HCT116 (cell line): ENCODE measurements at regions not wholly inside any gene's neighbourhood (a gene's known extent, or its start where the extent isn't known, plus 50 kb on each side); places are given as distances from the start of the nearest gene placed in this dataset.

Experiments used
- CTCF ChIP-seq, 3 experiments: fragments of 200-600 bp in 1 of 3; sonication (generic) in 1 of 3; IDR thresholded peaks in 2 of 3; conservative IDR thresholded peaks in 1 of 3; 2 replicates each; pipeline ENCODE4 v1.5.1; 2012 to 2017; ENCODE audit warnings: low read depth in 2 of 3, low read length in 2 of 3, antibody characterized with exemption in 1 of 3, borderline replicate concordance in 1 of 3, control low read depth in 1 of 3, mild to moderate bottlenecking in 1 of 3, mixed read lengths in 1 of 3, mixed run types in 1 of 3, moderate library complexity in 1 of 3; ENCODE audit not compliant: insufficient read depth in 1 of 3
- ELF1 ChIP-seq: IDR thresholded peaks from 2 replicates; pipeline ENCODE4 v1.6.1; 2012; ENCODE audit warnings: low read depth, borderline replicate concordance
- EZH2 ChIP-seq: fragments of 200-600 bp; sonication (generic); IDR thresholded peaks from 2 replicates; pipeline ENCODE4 v1.6.1; 2017; ENCODE audit warnings: antibody characterized with exemption, mixed run types
- EZH2phosphoT487 ChIP-seq: fragments of 200-600 bp; IDR thresholded peaks from 2 replicates; pipeline ENCODE4 v1.6.1; 2018; ENCODE audit warnings: antibody characterized with exemption, borderline replicate concordance
- FOSL1 ChIP-seq: IDR thresholded peaks from 2 replicates; pipeline ENCODE4 v1.6.1; 2012; ENCODE audit warnings: low read depth
- MAX ChIP-seq: IDR thresholded peaks from 2 replicates; pipeline ENCODE4 v1.6.1; 2012
- POLR2AphosphoS5 ChIP-seq: IDR thresholded peaks from 2 replicates; pipeline ENCODE4 v1.6.1; 2011; ENCODE audit warnings: mild to moderate bottlenecking, low read depth, low read length, moderate library complexity
- RAD21 ChIP-seq: IDR thresholded peaks from 2 replicates; pipeline ENCODE4 v1.6.1; 2012; ENCODE audit warnings: low read depth, mild to moderate bottlenecking
- SRF ChIP-seq: IDR thresholded peaks from 2 replicates; pipeline ENCODE4 v1.6.1; 2012; ENCODE audit warnings: low read depth

- TF ChIP-seq CTCF (IDR thresholded peaks at IDR 0.05 in 2 of 3, conservative IDR thresholded peaks at IDR 0.05 in 1 of 3; ENCODE audit: borderline replicate concordance in 1 of 3, insufficient read depth in 1 of 3, low read depth in 2 of 3, low read length in 2 of 3) (no peak), FOSL1 (no peak), EZH2 (no peak), RAD21 (no peak), SRF (no peak), EZH2phosphoT487 (no peak), POLR2AphosphoS5 (no peak), MAX (no peak), ELF1 (no peak)
Observed at GRCh38 chrX:22366906-22367305, 94.2 kb downstream of the CBLL2 start.
